ENCODE measurements at regions not wholly inside any gene's neighbourhood (a gene's known extent, or its start where the extent isn't known, plus 50 kb on each side); places are given as distances from the start of the nearest gene placed in this dataset.

GRCh38 chr1:194512957-194513356 is 1326.5 kb upstream of the B3GALT2 start:
- Histone ChIP-seq H3K27ac (ENCODE audit: low read depth, low read length, severe bottlenecking) (no peak overlapping the region), H3K36me3 (ENCODE audit: control insufficient read depth, insufficient read depth, low read length) (no peaks in the 10 kb centered on the region), H3K4me3 (ENCODE audit: extremely low read depth, insufficient read depth, low read length, poor library complexity, severe bottlenecking) (no peak overlapping the region), H3K9me3 (ENCODE audit: control insufficient read depth, low read length) (peaks cover 9% of the 10 kb centered on the region), H3K4me1 (ENCODE audit: control insufficient read depth, insufficient read depth, low read length, poor library complexity, severe bottlenecking) (no peaks in the 10 kb centered on the region)
- WGBS, 2 experiments (ENCODE audit: insufficient coverage in 2 of 2) = 100% methylated on average over 2 of the region's 3 CpGs; no CpG with 5 or more reads in 1 of the 2 experiments

GRCh38 chr1:194512345-194512744 is 1325.9 kb upstream of the B3GALT2 start:
- Histone ChIP-seq H3K9me3 (ENCODE audit: control insufficient read depth, low read length) (peaks cover 9% of the 10 kb centered on the region), H3K4me3 (ENCODE audit: extremely low read depth, insufficient read depth, low read length, poor library complexity, severe bottlenecking) (no peak overlapping the region), H3K4me1 (ENCODE audit: control insufficient read depth, insufficient read depth, low read length, poor library complexity, severe bottlenecking) (no peaks in the 10 kb centered on the region), H3K36me3 (ENCODE audit: control insufficient read depth, insufficient read depth, low read length) (no peaks in the 10 kb centered on the region), H3K27ac (ENCODE audit: low read depth, low read length, severe bottlenecking) (no peak overlapping the region)
- 60 to 80% methylated on average over 1 of the region's 2 CpGs for WGBS, 2 experiments (ENCODE audit: insufficient coverage in 2 of 2)

DNA sequence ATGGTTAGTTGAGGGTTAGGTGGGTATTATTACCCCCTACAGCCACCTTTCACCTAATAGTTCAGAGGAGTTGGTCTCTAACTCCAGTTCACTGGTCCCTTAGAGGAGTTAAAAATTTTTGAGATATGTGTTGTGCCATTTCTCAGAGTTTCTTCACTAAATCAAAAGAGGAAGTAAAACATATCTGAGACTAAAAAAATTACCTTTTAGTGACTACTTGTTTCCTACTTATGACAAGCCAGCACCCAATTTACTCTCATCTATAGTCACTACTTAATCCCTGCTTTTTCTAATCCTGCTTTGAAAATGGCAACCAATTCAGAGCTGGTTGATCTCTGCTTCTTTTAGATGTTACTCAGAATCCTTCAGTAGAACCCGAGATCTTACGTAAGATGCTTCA is 1316.8 kb upstream of the B3GALT2 start:
- H3K36me3 ChIP-seq (ENCODE audit: control insufficient read depth, insufficient read depth, low read length) = no peaks in the 10 kb centered on the region
- 76 to 89% methylated on average over 2 of the region's 2 CpGs for WGBS, 2 experiments (ENCODE audit: insufficient coverage in 2 of 2)
- no peaks in the 10 kb centered on the region for H3K9me3 ChIP-seq (ENCODE audit: control insufficient read depth, low read length)
- H3K27ac ChIP-seq (ENCODE audit: low read depth, low read length, severe bottlenecking) = no peak overlapping the region
- no peak overlapping the region for H3K4me3 ChIP-seq (ENCODE audit: extremely low read depth, insufficient read depth, low read length, poor library complexity, severe bottlenecking)
- no peaks in the 10 kb centered on the region for H3K4me1 ChIP-seq (ENCODE audit: control insufficient read depth, insufficient read depth, low read length, poor library complexity, severe bottlenecking)

GRCh38 chr1:194495434-194495833 is 1309.0 kb upstream of the B3GALT2 start:
- Histone ChIP-seq H3K36me3 (ENCODE audit: control insufficient read depth, insufficient read depth, low read length) (no peaks in the 10 kb centered on the region), H3K4me3 (ENCODE audit: extremely low read depth, insufficient read depth, low read length, poor library complexity, severe bottlenecking) (no peak overlapping the region), H3K27ac (ENCODE audit: low read depth, low read length, severe bottlenecking) (no peak overlapping the region), H3K9me3 (ENCODE audit: control insufficient read depth, low read length) (peaks cover 5% of the 10 kb centered on the region), H3K4me1 (ENCODE audit: control insufficient read depth, insufficient read depth, low read length, poor library complexity, severe bottlenecking) (no peaks in the 10 kb centered on the region)
- WGBS, 2 experiments (ENCODE audit: insufficient coverage in 2 of 2) = 80 to 91% methylated on average over 1 of the region's 1 CpG

DNA sequence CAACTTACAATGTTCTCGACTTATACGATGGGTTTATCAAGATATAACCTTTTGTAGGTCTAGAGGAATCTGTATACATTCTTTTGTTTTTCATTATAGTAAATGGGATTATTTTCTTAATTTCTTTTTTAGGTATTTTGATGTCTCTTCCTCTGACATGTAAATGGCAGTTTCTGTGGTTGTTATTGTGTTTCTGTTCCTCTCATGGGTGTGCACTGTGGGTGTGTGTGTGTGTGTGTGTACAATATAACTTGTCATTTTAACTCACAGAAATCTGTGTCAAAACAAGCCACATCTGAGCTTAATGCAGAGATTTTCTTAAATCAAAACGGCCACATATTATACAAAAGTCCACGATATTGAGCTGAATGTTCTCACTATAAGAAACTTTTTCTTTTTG is 1300.8 kb upstream of the B3GALT2 start:
- H3K4me3 ChIP-seq (ENCODE audit: extremely low read depth, insufficient read depth, low read length, poor library complexity, severe bottlenecking) = no peak overlapping the region
- H3K27ac ChIP-seq (ENCODE audit: low read depth, low read length, severe bottlenecking) = no peak overlapping the region
- H3K4me1 ChIP-seq (ENCODE audit: control insufficient read depth, insufficient read depth, low read length, poor library complexity, severe bottlenecking) = no peaks in the 10 kb centered on the region
- no peaks in the 10 kb centered on the region for H3K36me3 ChIP-seq (ENCODE audit: control insufficient read depth, insufficient read depth, low read length)
- WGBS, 2 experiments (ENCODE audit: insufficient coverage in 2 of 2) = 100% methylated on average over 1 of the region's 4 CpGs; no CpG with 5 or more reads in 1 of the 2 experiments
- H3K9me3 ChIP-seq (ENCODE audit: control insufficient read depth, low read length) = no peaks in the 10 kb centered on the region

- Histone ChIP-seq H3K4me3 (ENCODE audit: extremely low read depth, insufficient read depth, low read length, poor library complexity, severe bottlenecking) (no peak overlapping the region), H3K4me1 (ENCODE audit: control insufficient read depth, insufficient read depth, low read length, poor library complexity, severe bottlenecking) (no peaks in the 10 kb centered on the region), H3K9me3 (ENCODE audit: control insufficient read depth, low read length) (no peaks in the 10 kb centered on the region), H3K27ac (ENCODE audit: low read depth, low read length, severe bottlenecking) (no peak overlapping the region), H3K36me3 (ENCODE audit: control insufficient read depth, insufficient read depth, low read length) (no peaks in the 10 kb centered on the region)
These were observed 1299.0 kb upstream of the B3GALT2 start for GRCh38 chr1:194485432-194485831.

DNA sequence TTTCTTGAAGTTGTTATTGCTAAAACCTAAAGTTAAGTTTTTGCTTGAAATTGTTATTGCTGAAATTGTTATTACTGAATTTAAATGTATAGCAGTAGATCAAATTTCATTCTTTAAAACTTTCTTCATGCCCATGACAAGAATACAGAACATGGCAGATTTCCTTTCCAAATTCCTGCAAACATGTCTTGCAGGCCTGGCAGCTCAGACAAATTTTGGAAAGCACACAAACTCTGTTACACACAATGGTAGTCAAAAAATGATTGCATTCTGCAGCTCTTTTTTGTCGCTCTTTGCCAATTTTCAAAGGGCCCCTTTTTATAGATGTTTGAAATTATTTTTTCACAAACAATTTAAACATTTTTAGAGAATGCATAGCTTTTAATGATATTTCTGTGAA is 1292.3 kb upstream of the B3GALT2 start:
- Histone ChIP-seq H3K9me3 (ENCODE audit: control insufficient read depth, low read length) (no peaks in the 10 kb centered on the region), H3K27ac (ENCODE audit: low read depth, low read length, severe bottlenecking) (no peak overlapping the region), H3K36me3 (ENCODE audit: control insufficient read depth, insufficient read depth, low read length) (no peaks in the 10 kb centered on the region), H3K4me3 (ENCODE audit: extremely low read depth, insufficient read depth, low read length, poor library complexity, severe bottlenecking) (no peak overlapping the region), H3K4me1 (ENCODE audit: control insufficient read depth, insufficient read depth, low read length, poor library complexity, severe bottlenecking) (no peaks in the 10 kb centered on the region)
- WGBS, 2 experiments (ENCODE audit: insufficient coverage in 2 of 2) = no CpG with 5 or more reads among the region's 1 CpG

- H3K36me3 ChIP-seq (ENCODE audit: control insufficient read depth, insufficient read depth, low read length) = no peaks in the 10 kb centered on the region
- no peak overlapping the region for H3K4me3 ChIP-seq (ENCODE audit: extremely low read depth, insufficient read depth, low read length, poor library complexity, severe bottlenecking)
- H3K9me3 ChIP-seq (ENCODE audit: control insufficient read depth, low read length) = no peaks in the 10 kb centered on the region
- H3K27ac ChIP-seq (ENCODE audit: low read depth, low read length, severe bottlenecking) = no peak overlapping the region
- H3K4me1 ChIP-seq (ENCODE audit: control insufficient read depth, insufficient read depth, low read length, poor library complexity, severe bottlenecking) = no peaks in the 10 kb centered on the region
These were observed 1291.5 kb upstream of the B3GALT2 start for GRCh38 chr1:194477908-194478307.

GRCh38 chr1:194476872-194477271 is 1290.5 kb upstream of the B3GALT2 start:
- no CpG with 5 or more reads among the region's 2 CpGs for WGBS, 2 experiments (ENCODE audit: insufficient coverage in 2 of 2)
- Histone ChIP-seq H3K9me3 (ENCODE audit: control insufficient read depth, low read length) (no peaks in the 10 kb centered on the region), H3K27ac (ENCODE audit: low read depth, low read length, severe bottlenecking) (no peak overlapping the region), H3K36me3 (ENCODE audit: control insufficient read depth, insufficient read depth, low read length) (no peaks in the 10 kb centered on the region), H3K4me3 (ENCODE audit: extremely low read depth, insufficient read depth, low read length, poor library complexity, severe bottlenecking) (no peak overlapping the region), H3K4me1 (ENCODE audit: control insufficient read depth, insufficient read depth, low read length, poor library complexity, severe bottlenecking) (no peaks in the 10 kb centered on the region)

DNA sequence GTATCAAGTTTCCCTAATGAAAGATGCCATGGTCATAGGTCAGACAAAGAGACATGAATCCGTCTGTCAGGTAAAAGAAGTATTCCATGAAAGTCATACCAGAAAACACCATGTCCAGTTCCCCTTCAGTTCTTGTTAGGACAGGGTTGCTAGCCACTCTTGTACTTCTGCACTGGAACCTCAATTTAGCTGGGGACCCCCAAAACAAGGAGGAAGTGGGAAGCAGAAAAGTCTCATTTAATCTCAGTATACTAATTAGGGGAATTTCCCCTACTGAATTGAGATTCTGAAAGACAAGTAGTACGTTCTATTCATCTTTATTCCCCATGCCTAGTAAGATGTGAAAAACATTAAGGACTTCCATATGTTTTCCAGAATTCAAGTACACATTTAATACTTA is 1289.9 kb upstream of the B3GALT2 start:
- Histone ChIP-seq H3K36me3 (ENCODE audit: control insufficient read depth, insufficient read depth, low read length) (no peaks in the 10 kb centered on the region), H3K9me3 (ENCODE audit: control insufficient read depth, low read length) (no peaks in the 10 kb centered on the region), H3K27ac (ENCODE audit: low read depth, low read length, severe bottlenecking) (no peak overlapping the region), H3K4me1 (ENCODE audit: control insufficient read depth, insufficient read depth, low read length, poor library complexity, severe bottlenecking) (no peaks in the 10 kb centered on the region), H3K4me3 (ENCODE audit: extremely low read depth, insufficient read depth, low read length, poor library complexity, severe bottlenecking) (no peak overlapping the region)
- 57 to 100% methylated on average over 1 of the region's 2 CpGs for WGBS, 2 experiments (ENCODE audit: insufficient coverage in 2 of 2)

GRCh38 chr1:194474701-194475100 is 1288.3 kb upstream of the B3GALT2 start:
- H3K27ac ChIP-seq (ENCODE audit: low read depth, low read length, severe bottlenecking) = no peak overlapping the region
- 80 to 100% methylated on average over 1 to 2 of the region's 3 CpGs for WGBS, 2 experiments (ENCODE audit: insufficient coverage in 2 of 2)
- no peak overlapping the region for H3K4me3 ChIP-seq (ENCODE audit: extremely low read depth, insufficient read depth, low read length, poor library complexity, severe bottlenecking)
- H3K4me1 ChIP-seq (ENCODE audit: control insufficient read depth, insufficient read depth, low read length, poor library complexity, severe bottlenecking) = no peaks in the 10 kb centered on the region
- H3K9me3 ChIP-seq (ENCODE audit: control insufficient read depth, low read length) = no peaks in the 10 kb centered on the region
- no peaks in the 10 kb centered on the region for H3K36me3 ChIP-seq (ENCODE audit: control insufficient read depth, insufficient read depth, low read length)

GRCh38 chr1:194473766-194474165 is 1287.4 kb upstream of the B3GALT2 start:
- no peaks in the 10 kb centered on the region for H3K9me3 ChIP-seq (ENCODE audit: control insufficient read depth, low read length)
- no peak overlapping the region for H3K27ac ChIP-seq (ENCODE audit: low read depth, low read length, severe bottlenecking)
- no peaks in the 10 kb centered on the region for H3K36me3 ChIP-seq (ENCODE audit: control insufficient read depth, insufficient read depth, low read length)
- no peak overlapping the region for H3K4me3 ChIP-seq (ENCODE audit: extremely low read depth, insufficient read depth, low read length, poor library complexity, severe bottlenecking)
- H3K4me1 ChIP-seq (ENCODE audit: control insufficient read depth, insufficient read depth, low read length, poor library complexity, severe bottlenecking) = no peaks in the 10 kb centered on the region
- no CpG with 5 or more reads among the region's 2 CpGs for WGBS, 2 experiments (ENCODE audit: insufficient coverage in 2 of 2)
